Cardiac fibroblast (primary cell): ENCODE measurements at regions not wholly inside any gene's neighbourhood (a gene's known extent, or its start where the extent isn't known, plus 50 kb on each side); places are given as distances from the start of the nearest gene placed in this dataset.

Experiments
- DNase-seq, 2 donors: peaks; one replicate each; pipeline versions ENCODE4 v3.0.0 to v3.0.0-alpha.2; 2010; ENCODE audit warnings: low read depth in 2 of 2
- H3K4me3 ChIP-seq, 2 donors: replicated peaks in 1 of 2; 1 replicate in 1 of 2; 2 replicates in 1 of 2; pipeline ENCODE4 v1.5.1; 2011; ENCODE audit warnings: low read depth in 2 of 2, low read length in 2 of 2, mild to moderate bottlenecking in 2 of 2, moderate library complexity in 1 of 2
- CTCF ChIP-seq: IDR thresholded peaks from one replicate; pipeline ENCODE4 v1.5.1; 2011; ENCODE audit warnings: low read depth, mild to moderate bottlenecking, low read length, inconsistent platforms

DNA sequence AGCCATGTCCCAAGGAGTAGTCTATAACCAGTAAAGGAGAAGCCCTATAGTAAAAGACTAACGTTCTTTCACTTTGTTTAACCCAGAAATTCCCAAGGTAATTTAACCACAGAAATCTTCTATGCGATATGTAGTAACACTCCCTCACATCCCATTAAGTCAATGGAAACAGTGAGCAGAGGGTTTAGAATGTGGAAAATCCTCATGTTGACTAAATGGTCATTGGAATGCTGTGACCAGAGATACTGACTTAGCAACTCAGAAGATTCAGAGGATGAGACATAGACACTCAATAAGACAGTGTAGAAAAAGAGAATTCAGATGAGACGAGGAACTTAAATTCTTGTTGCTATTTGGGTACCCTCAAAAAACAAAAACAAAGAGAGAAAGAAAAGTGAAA, 562.2 kb upstream of the NOX3 start:
- no peak overlapping the region for H3K4me3 ChIP-seq
- peak in 1 of 2 donors; percentile 5 for DNase-seq
- TF ChIP-seq CTCF = no peak

GRCh38 chr6:156016186-156016976, 560.7 kb upstream of the NOX3 start:
- no peak for DNase-seq
- no peak overlapping the region for H3K4me3 ChIP-seq
- no peak for TF ChIP-seq CTCF

DNA sequence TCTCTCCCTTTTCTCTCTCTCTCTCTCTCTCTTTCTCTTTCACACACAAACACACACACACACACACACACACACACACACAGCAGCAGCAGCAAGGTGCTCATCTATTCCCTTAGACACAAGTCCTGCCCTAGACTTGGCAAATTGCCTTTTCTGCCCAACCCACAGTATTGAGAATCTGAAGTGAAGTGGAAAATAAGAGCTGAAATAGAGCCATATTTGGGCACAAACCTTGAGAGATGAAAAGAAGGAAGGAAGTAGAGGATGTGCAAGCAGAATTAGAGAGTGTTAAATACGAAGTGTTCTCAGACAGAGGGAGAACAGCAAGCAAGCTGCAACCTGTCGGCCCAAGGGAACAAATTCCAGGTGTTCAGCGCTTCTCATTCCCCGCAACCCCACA, 557.5 kb upstream of the NOX3 start:
- TF ChIP-seq CTCF = no peak
- H3K4me3 ChIP-seq = no peak overlapping the region
- no peak for DNase-seq

GRCh38 chr6:156009656-156010055, 554.0 kb upstream of the NOX3 start:
- TF ChIP-seq CTCF = no peak

GRCh38 chr6:156004796-156005195, 549.2 kb upstream of the NOX3 start:
- no peak for DNase-seq
- H3K4me3 ChIP-seq = no peak overlapping the region
- no peak for TF ChIP-seq CTCF

More at GRCh38 chr6:156009656-156010055, 554.0 kb upstream of the NOX3 start:
- DNase-seq = no peak
- H3K4me3 ChIP-seq = no peak overlapping the region

GRCh38 chr6:155996151-155996550, 540.5 kb upstream of the NOX3 start:
- TF ChIP-seq CTCF = no peak
- no peak overlapping the region for H3K4me3 ChIP-seq
- DNase-seq = no peak

DNA sequence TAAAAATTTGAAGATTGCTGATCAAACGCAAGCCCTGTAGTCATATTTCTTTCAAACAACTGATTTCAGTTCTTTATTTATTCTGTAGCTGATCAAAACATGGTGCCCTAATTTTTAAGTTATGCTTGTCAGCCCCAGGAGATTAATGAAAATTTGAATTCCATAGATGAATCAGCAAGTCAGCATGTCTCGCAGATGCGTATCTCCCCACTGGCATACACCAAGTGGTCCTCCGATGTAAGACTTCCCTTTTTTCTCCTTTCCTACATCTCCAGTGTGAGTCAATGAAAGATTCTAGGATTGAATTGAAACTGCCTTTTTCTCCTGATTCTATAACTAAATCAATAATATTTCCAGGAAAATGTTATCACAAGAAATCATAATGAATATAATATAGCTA, 539.6 kb upstream of the NOX3 start:
- H3K4me3 ChIP-seq = no peak overlapping the region
- TF ChIP-seq CTCF = no peak
- no peak for DNase-seq
